Activated B cell treated with CpG ODN at 0.5 μM for 24 hours (primary cell): ENCODE measurements at regions not wholly inside any gene's neighbourhood (a gene's known extent, or its start where the extent isn't known, plus 50 kb on each side); places are given as distances from the start of the nearest gene placed in this dataset.

Source experiments
- ATAC-seq: fragments of 200-7000 bp; cut with Tn5 transposase; one replicate; pipeline ENCODE4 v1.10.0; 2021; ENCODE audit warnings: low read depth, mild to moderate bottlenecking, moderate library complexity
- CTCF ChIA-PET: fragments of 350-600 bp; sonication (Branson Sonifier 250); formaldehyde crosslinking; loops from one replicate; lab custom pipeline; 2021; ENCODE audit warnings: antibody characterized with exemption; lab: Charles Lee
- POLR2A ChIA-PET: fragments of 350-600 bp; sonication (Branson Sonifier 250); formaldehyde crosslinking; loops from one replicate; lab custom pipeline; 2021; ENCODE audit warnings: antibody characterized with exemption; lab: Charles Lee
- DNase-seq: peaks from one replicate; pipeline ENCODE4 v3.0.0; 2022
- H3K27ac Mint-ChIP-seq: one replicate; pipeline ENCODE4 v1.8.0; 2020; ENCODE audit warnings: mixed read lengths
- H3K27me3 Mint-ChIP-seq: one replicate; pipeline ENCODE4 v1.8.0; 2021; ENCODE audit warnings: mixed read lengths
- H3K36me3 Mint-ChIP-seq: one replicate; pipeline ENCODE4 v1.8.0; 2021; ENCODE audit warnings: low read depth, mixed read lengths
- H3K4me1 Mint-ChIP-seq: one replicate; pipeline ENCODE4 v1.8.0; 2021; ENCODE audit warnings: mixed read lengths
- H3K4me3 Mint-ChIP-seq: one replicate; pipeline ENCODE4 v1.8.0; 2020; ENCODE audit warnings: mild to moderate bottlenecking, mixed read lengths
- H3K9me3 Mint-ChIP-seq: one replicate; pipeline ENCODE4 v1.8.0; 2020; ENCODE audit warnings: mixed read lengths
- intact Hi-C: fragments of 100-400 bp; cut with micrococcal nuclease; formaldehyde crosslinking; loops from one replicate; pipeline ENCODE4 v1.15.1; 2024
- TF ChIP-seq, protein P1 (sequence below): fragments of 200-600 bp; IDR thresholded peaks from one replicate; pipeline ENCODE4 v1.8.0; 2022; ENCODE audit warnings: antibody characterized with exemption, mild to moderate bottlenecking

GRCh38 chr2:125167820-125168219 lies 1142.7 kb downstream of the CNTNAP5 start:
- H3K27ac Mint-ChIP-seq, result no peak overlapping the region
- ChIA-PET POLR2A (no interaction called here), CTCF (no interaction called here)
- H3K9me3 Mint-ChIP-seq, result peaks cover 2% of the 10 kb centered on the region
- DNase-seq (no peak), ATAC-seq (no peak)
- H3K27me3 Mint-ChIP-seq, result no peaks in the 10 kb centered on the region
- TF ChIP-seq, protein P1, sequence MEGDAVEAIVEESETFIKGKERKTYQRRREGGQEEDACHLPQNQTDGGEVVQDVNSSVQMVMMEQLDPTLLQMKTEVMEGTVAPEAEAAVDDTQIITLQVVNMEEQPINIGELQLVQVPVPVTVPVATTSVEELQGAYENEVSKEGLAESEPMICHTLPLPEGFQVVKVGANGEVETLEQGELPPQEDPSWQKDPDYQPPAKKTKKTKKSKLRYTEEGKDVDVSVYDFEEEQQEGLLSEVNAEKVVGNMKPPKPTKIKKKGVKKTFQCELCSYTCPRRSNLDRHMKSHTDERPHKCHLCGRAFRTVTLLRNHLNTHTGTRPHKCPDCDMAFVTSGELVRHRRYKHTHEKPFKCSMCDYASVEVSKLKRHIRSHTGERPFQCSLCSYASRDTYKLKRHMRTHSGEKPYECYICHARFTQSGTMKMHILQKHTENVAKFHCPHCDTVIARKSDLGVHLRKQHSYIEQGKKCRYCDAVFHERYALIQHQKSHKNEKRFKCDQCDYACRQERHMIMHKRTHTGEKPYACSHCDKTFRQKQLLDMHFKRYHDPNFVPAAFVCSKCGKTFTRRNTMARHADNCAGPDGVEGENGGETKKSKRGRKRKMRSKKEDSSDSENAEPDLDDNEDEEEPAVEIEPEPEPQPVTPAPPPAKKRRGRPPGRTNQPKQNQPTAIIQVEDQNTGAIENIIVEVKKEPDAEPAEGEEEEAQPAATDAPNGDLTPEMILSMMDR, result no peak
- no peak overlapping the region for H3K4me3 Mint-ChIP-seq
- intact Hi-C loops, result no loop called here
- H3K4me1 Mint-ChIP-seq, result no peaks in the 10 kb centered on the region
- H3K36me3 Mint-ChIP-seq, result no peaks in the 10 kb centered on the region

DNA sequence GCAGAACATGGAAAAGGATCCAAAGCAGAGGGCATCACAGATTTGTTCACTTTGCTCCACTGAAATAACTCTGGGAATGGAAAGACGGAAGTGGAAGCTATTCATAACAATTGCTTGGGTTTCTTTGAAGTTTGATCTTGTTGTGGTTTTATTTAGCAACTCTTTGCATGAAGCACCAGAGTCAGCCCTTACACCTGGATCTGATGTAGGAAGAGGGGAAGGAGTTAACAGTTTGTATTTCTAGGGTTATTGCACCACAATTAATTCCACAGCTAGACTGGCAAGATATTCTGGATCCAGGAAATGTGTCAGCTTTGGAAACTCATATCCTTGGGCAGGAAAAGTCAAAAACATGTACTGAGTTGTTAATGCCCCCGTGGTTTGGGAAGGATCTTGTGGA lies 1143.4 kb downstream of the CNTNAP5 start:
- TF ChIP-seq, protein P1, result no peak
- intact Hi-C loops, result no loop called here
- Mint-ChIP-seq H3K27me3 (no peaks in the 10 kb centered on the region), H3K4me1 (no peaks in the 10 kb centered on the region), H3K27ac (no peak overlapping the region), H3K9me3 (peaks cover 2% of the 10 kb centered on the region), H3K36me3 (no peaks in the 10 kb centered on the region), H3K4me3 (no peak overlapping the region)
- ChIA-PET POLR2A (no interaction called here), CTCF (no interaction called here)
- no peak for ATAC-seq
- no peak for DNase-seq

DNA sequence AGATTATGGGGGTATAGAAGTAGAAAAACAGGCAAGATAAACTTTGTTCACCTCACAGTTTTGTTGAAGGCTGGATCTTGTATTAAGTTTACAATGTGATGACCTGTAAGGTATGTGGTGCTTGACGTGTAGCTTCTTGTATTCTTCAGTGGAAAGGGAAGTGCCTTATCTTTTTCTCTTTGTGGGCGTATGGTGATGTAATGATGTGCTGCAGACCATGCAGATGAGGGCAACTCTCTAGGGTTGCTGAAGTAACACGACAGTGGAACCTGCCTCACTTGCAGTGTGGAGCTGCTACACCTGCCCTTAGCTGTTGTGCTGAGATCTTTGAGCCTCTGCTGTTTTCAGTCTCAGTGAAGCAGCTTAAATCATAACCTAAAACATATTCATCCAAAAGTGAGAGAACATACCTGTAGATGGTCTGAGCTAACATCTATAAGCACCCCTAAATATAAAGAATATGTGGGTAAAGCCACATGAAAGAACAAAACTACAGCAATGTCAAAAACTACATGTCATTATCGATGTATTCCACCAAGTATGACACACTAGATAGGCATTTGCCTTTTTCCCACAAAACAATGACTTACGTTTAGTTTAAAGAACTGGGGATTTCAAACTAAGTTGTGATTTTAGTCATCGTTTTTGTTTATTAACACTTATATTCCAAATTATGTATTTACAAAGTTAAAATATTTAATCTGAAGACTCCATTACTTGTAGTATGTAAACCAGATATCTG lies 1144.1 kb downstream of the CNTNAP5 start:
- H3K27me3 Mint-ChIP-seq, result no peaks in the 10 kb centered on the region
- no peak for ATAC-seq
- TF ChIP-seq, protein P1, result no peak
- intact Hi-C loops, result no loop called here
- H3K36me3 Mint-ChIP-seq, result no peaks in the 10 kb centered on the region
- H3K4me1 Mint-ChIP-seq, result no peaks in the 10 kb centered on the region
- ChIA-PET CTCF (no interaction called here), POLR2A (no interaction called here)
- DNase-seq, result no peak
- H3K27ac Mint-ChIP-seq, result no peak overlapping the region
- H3K4me3 Mint-ChIP-seq, result no peak overlapping the region
- H3K9me3 Mint-ChIP-seq, result peaks cover 2% of the 10 kb centered on the region

DNA sequence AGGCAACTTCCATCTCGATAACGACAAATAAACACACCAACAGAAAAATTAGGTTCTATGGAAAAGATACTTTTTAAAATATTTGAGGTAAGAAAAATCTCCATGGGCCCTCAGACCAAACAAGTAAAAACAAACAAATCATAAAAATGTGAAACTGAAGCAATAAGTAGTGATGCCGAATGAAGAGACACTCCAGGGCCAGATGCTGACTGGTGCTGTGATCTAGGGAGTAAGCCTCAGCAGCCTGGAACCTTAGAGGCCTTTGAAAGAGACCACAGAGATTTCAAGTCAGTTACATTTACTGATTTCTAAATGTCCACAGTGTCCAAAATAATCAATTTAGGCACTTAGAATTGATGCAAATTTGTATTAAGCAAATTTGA lies 1144.7 kb downstream of the CNTNAP5 start:
- DNase-seq (no peak), ATAC-seq (no peak)
- POLR2A ChIA-PET, result no interaction called here
- TF ChIP-seq, protein P1, result no peak
- Mint-ChIP-seq H3K4me1 (no peaks in the 10 kb centered on the region), H3K27me3 (no peaks in the 10 kb centered on the region), H3K27ac (no peak overlapping the region), H3K9me3 (peaks cover 2% of the 10 kb centered on the region), H3K4me3 (no peak overlapping the region), H3K36me3 (no peaks in the 10 kb centered on the region)
- CTCF ChIA-PET, result no interaction called here
- intact Hi-C loops, result no loop called here

DNA sequence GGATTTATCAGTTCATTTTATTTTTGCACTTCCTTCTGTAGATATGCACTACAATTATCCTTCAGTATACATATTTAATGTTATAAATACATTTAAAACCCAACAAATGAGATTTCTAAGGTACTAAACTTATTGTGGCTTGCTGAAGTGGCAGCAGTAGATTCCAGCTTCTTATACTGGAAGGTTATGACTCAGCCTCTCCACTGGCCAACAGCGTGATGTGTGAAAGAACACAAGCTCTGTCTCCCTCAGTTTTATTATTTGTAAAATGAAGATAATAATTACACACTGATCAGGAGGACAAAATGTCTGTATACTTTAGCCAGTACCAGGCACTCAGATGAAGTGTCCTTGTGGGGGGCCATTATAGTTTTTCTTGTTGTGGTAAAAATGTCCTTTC lies 1147.1 kb downstream of the CNTNAP5 start:
- H3K36me3 Mint-ChIP-seq, result no peaks in the 10 kb centered on the region
- TF ChIP-seq, protein P1, result no peak
- DNase-seq (no peak), ATAC-seq (no peak)
- no peak overlapping the region for H3K4me3 Mint-ChIP-seq
- H3K4me1 Mint-ChIP-seq, result no peaks in the 10 kb centered on the region
- CTCF ChIA-PET, result no interaction called here
- intact Hi-C loops, result no loop called here
- H3K27ac Mint-ChIP-seq, result no peak overlapping the region
- H3K27me3 Mint-ChIP-seq, result no peaks in the 10 kb centered on the region
- POLR2A ChIA-PET, result no interaction called here
- peaks cover 5% of the 10 kb centered on the region for H3K9me3 Mint-ChIP-seq
